ENCODE measurements at regions not wholly inside any gene's neighbourhood (a gene's known extent, or its start where the extent isn't known, plus 50 kb on each side); places are given as distances from the start of the nearest gene placed in this dataset.
"Not testable (repeated sequence)": the region's sequence is repeated elsewhere in the genome, so short reads cannot be mapped to it uniquely, and the experiment has no call there.

DNA sequence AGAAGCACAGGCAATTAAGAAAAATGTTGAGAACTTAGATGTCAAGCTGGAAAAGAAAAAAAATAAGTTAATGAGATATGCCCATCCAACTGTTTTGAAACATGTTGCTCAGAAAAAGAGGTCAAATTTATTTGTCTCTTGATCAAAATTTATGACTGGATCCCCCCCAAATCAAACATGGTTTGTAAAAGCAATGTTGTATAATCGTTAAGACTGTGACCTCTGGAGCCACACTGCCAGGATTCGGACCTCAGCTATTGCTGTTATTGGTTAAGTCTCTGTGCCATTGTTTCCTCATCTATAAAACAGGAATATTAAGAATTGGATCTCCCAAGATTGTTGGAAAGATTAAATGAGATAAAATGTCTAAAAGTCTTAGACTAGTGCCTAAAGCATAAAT, 51.9 kb upstream of the LRRK2 start:
- DNase-seq (ENCODE audit: low read depth) = no peak
- TF ChIP-seq, protein P1, sequence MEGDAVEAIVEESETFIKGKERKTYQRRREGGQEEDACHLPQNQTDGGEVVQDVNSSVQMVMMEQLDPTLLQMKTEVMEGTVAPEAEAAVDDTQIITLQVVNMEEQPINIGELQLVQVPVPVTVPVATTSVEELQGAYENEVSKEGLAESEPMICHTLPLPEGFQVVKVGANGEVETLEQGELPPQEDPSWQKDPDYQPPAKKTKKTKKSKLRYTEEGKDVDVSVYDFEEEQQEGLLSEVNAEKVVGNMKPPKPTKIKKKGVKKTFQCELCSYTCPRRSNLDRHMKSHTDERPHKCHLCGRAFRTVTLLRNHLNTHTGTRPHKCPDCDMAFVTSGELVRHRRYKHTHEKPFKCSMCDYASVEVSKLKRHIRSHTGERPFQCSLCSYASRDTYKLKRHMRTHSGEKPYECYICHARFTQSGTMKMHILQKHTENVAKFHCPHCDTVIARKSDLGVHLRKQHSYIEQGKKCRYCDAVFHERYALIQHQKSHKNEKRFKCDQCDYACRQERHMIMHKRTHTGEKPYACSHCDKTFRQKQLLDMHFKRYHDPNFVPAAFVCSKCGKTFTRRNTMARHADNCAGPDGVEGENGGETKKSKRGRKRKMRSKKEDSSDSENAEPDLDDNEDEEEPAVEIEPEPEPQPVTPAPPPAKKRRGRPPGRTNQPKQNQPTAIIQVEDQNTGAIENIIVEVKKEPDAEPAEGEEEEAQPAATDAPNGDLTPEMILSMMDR (IDR thresholded peaks at IDR 0.05; ENCODE audit: insufficient read depth, low read length) = no peak
- no peak overlapping the region for H3K4me3 ChIP-seq (ENCODE audit: low read depth, low read length)

GRCh38 chr12:40171501-40171900, 53.3 kb upstream of the LRRK2 start:
- no peak overlapping the region for H3K4me3 ChIP-seq (ENCODE audit: low read depth, low read length)
- DNase-seq (ENCODE audit: low read depth) = peak; percentile 24
- TF ChIP-seq, protein P1 (IDR thresholded peaks at IDR 0.05; ENCODE audit: insufficient read depth, low read length) = no peak

GRCh38 chr12:40171066-40171465, 53.7 kb upstream of the LRRK2 start:
- H3K4me3 ChIP-seq (ENCODE audit: low read depth, low read length) = no peak overlapping the region
- TF ChIP-seq, protein P1 (IDR thresholded peaks at IDR 0.05; ENCODE audit: insufficient read depth, low read length) = no peak
- DNase-seq (ENCODE audit: low read depth) = no peak

DNA sequence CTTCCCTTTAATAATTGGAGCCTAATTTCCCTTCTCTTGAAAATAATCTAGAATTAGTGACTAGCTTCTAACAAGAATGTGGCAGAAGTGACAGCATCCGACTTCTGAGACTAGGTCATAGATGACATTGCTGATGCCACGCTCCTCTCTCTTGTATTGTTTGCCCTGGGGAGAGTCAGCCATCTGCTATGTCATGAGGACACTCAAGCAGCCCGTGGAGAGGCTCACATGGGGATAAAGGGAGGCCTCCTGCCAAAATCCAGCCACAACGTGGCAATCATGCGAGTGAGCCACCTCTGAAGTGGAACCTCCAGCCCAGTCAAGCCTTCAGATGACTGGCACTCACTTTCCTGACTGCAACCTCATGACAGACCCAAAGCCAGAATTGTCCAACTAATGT, 54.2 kb upstream of the LRRK2 start:
- DNase-seq (ENCODE audit: low read depth) = no peak
- TF ChIP-seq, protein P1 (IDR thresholded peaks at IDR 0.05; ENCODE audit: insufficient read depth, low read length) = no peak
- H3K4me3 ChIP-seq (ENCODE audit: low read depth, low read length) = no peak overlapping the region

GRCh38 chr12:40168868-40169267, 55.9 kb upstream of the LRRK2 start:
- TF ChIP-seq, protein P1 (IDR thresholded peaks at IDR 0.05; ENCODE audit: insufficient read depth, low read length) = no peak
- no peak for DNase-seq (ENCODE audit: low read depth)
- H3K4me3 ChIP-seq (ENCODE audit: low read depth, low read length) = no peak overlapping the region

GRCh38 chr12:40168419-40168818, 56.4 kb upstream of the LRRK2 start:
- DNase-seq (ENCODE audit: low read depth); H3K4me3 ChIP-seq (ENCODE audit: low read depth, low read length): not testable (repeated sequence)

DNA sequence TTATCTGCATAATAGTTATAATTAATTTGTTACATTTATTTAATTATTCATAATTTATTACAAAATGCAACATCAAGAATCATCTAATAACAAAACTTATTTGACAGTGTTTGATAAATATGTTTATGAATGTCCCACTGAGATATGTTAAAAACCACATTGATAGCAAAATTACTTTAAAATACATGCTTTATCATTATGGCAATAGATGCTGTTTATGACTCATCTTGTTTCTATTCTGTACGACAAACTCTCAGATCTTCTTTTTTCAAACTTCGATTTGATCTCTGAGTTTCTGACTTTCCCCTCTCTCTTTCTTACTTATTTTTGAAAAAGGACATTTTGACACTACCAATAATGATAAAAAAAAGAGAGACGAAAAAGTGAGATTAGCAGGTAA, 56.8 kb upstream of the LRRK2 start:
- TF ChIP-seq, protein P1 (IDR thresholded peaks at IDR 0.05; ENCODE audit: insufficient read depth, low read length) = no peak
- DNase-seq (ENCODE audit: low read depth) = no peak
- H3K4me3 ChIP-seq (ENCODE audit: low read depth, low read length) = no peak overlapping the region
